CD4-positive, alpha-beta T cell treated with Interleukin-15 for 4 hours (primary cell): ENCODE measurements at regions not wholly inside any gene's neighbourhood (a gene's known extent, or its start where the extent isn't known, plus 50 kb on each side); places are given as distances from the start of the nearest gene placed in this dataset.
"Not testable (repeated sequence)": the region's sequence is repeated elsewhere in the genome, so short reads cannot be mapped to it uniquely, and the experiment has no call there.

ENCODE experiments used
- DNase-seq: peaks from one replicate; pipeline ENCODE4 v3.0.0-alpha.2; 2020; ENCODE audit warnings: low spot score

GRCh38 chrX:39226251-39226650, 425.0 kb downstream of the MID1IP1 start:
- DNase-seq, result no peak

GRCh38 chrX:39227371-39227770, 426.1 kb downstream of the MID1IP1 start:
- no peak for DNase-seq

DNA sequence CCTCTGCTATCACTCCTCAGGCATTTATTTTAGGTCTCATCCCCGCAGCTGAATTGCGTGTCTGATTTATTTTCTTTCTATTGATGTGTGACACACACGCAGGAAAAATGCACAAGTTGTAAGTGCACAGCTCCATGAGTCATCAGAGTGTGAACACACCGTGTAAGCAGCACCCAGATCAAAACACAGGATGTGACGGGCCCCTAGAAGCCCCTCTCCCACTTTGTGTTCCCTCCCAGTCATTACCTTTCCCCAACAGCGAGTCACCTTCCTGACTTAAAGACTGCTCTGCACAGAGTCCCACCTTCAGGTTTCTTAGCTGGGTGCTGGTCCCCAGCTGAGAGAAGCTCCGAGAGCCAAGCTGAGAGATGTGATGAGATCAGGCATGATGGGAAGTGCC, 436.7 kb downstream of the MID1IP1 start:
- no peak for DNase-seq

DNA sequence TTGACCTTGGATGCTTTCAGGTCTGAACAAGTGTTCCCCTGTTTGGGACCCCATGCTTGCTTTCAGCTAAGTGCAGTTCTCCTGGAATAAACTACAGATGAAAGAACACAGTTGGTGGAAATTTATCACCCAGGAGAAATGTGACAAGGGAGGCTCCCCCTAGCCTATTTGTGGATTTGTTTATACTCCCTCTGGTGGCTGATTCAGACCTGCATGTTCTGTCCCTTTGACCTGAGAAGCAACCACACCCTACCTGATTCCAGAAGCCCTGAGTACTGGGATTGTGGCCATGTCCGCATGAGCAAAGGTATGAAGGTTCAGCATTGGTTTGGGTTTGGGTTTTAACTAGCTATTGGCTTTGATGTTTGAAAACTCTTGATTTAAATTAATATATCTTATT, 440.9 kb downstream of the MID1IP1 start:
- DNase-seq, result peak; percentile 2

GRCh38 chrX:39244147-39244546, 442.9 kb downstream of the MID1IP1 start:
- DNase-seq, result no peak

DNA sequence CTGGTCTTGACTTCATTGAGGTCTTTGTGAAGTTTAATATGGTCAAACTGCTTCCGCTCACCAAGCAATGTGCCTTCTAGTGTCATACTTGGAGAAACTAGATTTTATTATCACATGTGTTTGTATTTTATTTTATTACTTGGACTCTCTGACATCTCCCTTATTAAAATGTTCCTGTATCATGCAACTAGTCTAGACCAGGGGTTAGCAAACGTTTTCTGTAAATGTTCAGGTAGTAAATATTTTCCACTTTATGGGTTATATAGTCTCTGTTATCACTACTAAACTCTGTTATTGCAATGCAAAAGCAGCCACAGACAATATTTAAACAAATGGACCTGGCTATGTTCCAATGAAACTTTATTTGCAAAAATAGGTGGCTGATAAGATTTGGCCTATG, 443.8 kb downstream of the MID1IP1 start:
- no peak for DNase-seq

DNA sequence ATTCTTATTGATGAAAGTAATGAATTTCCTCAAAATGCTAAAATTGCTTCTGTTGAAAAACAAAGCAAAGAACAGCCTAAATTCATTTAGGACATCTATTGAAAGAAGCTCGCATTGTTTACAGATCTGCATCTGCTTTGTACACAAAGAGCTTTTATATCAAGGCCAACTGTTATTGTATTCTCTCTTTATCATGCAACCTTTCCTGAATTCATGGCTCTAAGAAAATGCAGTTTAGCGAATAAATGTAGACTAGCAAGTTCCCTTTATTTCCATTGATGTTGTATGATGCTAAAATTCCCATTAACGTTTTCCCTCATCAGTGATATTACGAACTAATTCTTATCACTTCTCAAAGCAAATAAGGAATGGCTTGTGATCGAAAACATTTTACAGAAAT, 446.3 kb downstream of the MID1IP1 start:
- DNase-seq, result no peak

- DNase-seq, result no peak
Observed at GRCh38 chrX:39248330-39248729, 447.1 kb downstream of the MID1IP1 start.

GRCh38 chrX:39249999-39250398, 448.7 kb downstream of the MID1IP1 start:
- no peak for DNase-seq

GRCh38 chrX:39251995-39252394, 450.7 kb downstream of the MID1IP1 start:
- DNase-seq, result no peak

- DNase-seq, result no peak
Observed at GRCh38 chrX:39253551-39253950, 452.3 kb downstream of the MID1IP1 start.

DNA sequence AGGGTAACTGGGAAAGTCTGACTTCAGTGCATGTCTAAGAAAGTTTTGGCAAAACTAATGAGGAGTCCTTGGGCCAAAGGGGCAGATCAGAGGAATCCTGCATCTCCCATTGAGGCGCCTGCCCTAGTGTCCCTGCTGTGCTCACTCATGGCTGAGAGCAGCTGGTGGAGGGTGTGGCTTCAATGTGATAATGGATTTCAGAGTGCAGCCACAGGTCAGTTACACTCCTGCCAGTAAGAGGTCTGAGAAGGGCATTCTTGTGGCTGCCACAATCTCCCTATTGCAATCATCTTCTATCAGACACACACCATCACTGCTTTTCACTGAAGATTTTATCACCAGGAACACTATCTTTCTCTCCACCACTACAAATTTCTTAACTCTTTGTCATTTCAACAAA, 457.1 kb downstream of the MID1IP1 start:
- no peak for DNase-seq

- no peak for DNase-seq
Observed at GRCh38 chrX:39260965-39261364, 459.7 kb downstream of the MID1IP1 start.

DNA sequence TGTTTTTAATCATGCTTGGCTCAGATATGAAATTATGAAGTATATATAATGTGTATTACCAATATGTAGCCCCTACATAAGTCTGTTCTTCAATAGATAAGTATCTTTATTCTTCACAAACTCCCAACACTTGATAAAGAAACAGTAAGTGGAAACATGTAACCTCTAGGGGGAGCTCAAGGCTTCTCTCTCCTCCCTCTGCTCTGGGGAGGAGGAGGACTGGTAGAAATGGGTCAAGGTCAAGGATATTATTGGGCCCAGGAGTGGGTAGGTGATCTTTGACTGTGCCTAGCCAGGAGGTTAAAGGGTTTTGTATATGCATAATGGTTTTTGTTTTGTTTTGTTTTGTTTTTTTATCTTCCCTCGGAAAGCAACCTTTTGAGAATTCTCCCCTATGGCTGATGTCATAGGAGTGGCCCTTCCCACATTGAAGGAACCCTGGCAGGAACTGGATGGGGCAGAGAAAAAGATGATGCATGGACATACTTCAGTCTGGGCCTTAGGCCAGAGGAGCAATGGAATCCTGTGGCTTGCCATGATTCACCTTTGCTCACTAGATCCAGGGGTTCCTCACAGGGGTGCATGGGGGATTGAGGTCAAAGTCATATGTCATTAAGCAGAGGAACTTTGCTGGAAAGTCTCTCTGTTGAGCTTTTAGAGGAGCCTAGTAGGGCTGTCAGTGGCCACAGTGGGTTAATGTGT, 460.3 kb downstream of the MID1IP1 start:
- DNase-seq, result peak; percentile 38

DNA sequence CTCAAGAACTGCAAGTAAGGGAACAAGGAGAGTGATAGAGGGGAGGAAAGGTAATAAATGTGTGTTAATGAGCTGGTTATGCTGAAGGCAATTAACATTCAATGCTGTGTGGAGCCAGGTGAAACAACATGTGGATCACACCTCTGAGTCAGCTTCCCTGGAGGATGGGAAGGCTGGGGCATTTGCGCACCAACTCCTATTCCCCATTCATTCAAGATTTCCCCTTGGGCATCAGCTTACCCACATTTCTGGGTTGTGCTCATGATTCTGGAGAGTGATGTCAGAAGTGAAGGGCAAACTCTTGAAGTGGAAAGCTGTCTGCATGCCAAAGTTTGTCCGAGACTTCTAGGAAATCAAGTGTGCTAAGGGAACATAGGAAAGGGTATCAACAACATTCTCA, 461.4 kb downstream of the MID1IP1 start:
- no peak for DNase-seq

DNA sequence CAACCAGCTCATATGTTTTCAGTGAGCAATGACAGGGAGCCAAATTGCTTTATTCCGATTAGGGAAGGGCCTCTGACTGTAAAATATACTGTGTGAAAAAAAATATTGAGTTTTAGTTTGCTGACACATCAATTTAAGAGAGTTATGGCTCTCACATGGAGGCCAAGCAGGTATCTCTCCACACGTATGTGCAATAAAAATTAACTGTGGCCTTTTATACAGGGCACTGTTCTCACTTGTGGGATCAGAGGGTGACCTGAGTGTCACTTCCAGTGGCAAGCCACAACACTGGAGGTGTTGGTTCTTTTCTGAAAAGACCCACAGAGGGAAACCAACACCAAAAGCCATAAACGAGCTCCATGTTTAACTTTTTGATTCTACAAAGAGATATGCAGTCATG, 462.8 kb downstream of the MID1IP1 start:
- DNase-seq, result no peak

- DNase-seq, result no peak
Observed at GRCh38 chrX:39267176-39267575, 465.9 kb downstream of the MID1IP1 start.

GRCh38 chrX:39268207-39268606, 466.9 kb downstream of the MID1IP1 start:
- no peak for DNase-seq

GRCh38 chrX:39275500-39276068, 474.3 kb downstream of the MID1IP1 start:
- DNase-seq, result no peak

GRCh38 chrX:39277685-39278390, 476.6 kb downstream of the MID1IP1 start:
- not testable (repeated sequence) for DNase-seq

- no peak for DNase-seq
Observed at GRCh38 chrX:39283239-39283638, 482.0 kb downstream of the MID1IP1 start.

DNA sequence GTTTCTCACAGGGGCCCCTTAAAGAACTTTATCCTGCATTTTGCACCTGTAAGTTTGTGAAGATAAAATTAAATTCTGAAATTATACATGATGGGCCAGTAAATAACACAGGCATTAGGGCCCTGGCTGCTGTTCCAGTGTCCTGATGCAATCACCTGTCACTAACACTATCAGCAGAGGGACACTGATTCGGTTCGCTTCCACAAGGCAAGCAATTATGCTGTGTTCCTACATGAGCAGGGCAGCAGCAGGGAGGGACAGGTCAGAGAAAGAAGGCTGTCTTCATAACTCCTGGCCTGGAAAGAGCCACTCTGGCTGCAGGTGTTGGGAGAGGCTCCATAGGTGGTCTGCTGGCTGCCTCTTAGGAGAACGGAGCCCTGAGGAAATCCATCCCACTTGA, 487.3 kb downstream of the MID1IP1 start:
- no peak for DNase-seq

- DNase-seq, result no peak
Observed at GRCh38 chrX:39289827-39290226, 488.6 kb downstream of the MID1IP1 start.

GRCh38 chrX:39293203-39293602, 491.9 kb downstream of the MID1IP1 start:
- DNase-seq, result no peak
